Activated CD8-positive, alpha-beta memory T cell treated with anti-CD3 and anti-CD28 coated beads, Interleukin-2, amount 50 U/mL, for 48 hours (primary cell): ENCODE measurements at regions not wholly inside any gene's neighbourhood (a gene's known extent, or its start where the extent isn't known, plus 50 kb on each side); places are given as distances from the start of the nearest gene placed in this dataset.
"Not testable (repeated sequence)": the region's sequence is repeated elsewhere in the genome, so short reads cannot be mapped to it uniquely, and the experiment has no call there.

Source experiments
- DNase-seq: peaks from one replicate; pipeline ENCODE4 v3.0.0-alpha.2; 2020

DNA sequence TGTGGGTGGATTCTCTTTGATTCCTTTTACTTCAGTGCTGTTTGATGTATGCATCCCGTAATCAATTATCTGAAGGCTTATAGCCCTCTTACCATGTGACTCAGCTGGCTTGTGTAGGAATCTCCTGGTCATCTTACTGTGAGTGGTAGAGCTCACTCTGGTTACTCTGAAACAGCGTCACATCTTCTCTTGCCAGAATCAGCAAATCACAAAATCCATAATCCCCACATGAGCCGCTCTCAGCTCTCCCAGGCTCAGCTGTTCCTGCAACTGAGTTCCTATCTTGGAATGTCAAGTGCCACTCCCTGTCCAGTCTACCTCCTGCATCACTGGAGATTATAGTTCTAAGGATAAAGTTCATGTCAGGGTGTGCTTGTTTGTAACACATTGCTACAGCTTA lies 278.0 kb downstream of the FBXO8 start:
- no peak for DNase-seq

DNA sequence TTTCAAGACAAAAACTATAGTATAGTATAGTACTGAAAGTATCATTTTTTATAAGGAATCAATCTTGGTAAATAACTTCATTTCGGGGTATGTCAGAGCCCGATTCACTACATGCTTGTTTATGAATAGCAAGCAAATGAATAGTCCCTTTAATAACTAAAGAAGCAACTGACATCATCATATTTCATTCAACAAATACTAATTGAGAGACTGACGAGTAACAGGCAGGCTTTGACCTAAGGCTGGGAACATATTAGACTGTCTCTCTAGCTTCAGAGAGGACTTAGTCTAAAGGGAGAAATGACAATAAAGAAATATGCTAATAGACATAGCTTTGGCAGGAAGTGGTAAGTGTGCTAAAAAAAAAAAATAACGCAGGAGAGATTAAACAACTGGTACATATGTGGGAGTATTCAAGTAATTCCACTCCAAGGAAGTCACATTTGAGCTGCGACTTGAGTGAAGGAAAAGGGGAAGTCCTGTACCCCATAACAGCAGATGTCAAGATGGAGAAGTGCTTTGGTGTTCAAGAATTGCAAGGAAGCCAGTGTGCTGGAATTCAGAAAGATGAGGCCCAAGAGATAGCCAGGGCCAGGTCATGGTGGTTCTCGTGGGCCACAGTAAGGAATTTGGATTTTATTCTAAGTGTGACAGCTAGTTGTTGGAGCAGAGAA lies 284.9 kb downstream of the FBXO8 start:
- DNase-seq, result no peak

DNA sequence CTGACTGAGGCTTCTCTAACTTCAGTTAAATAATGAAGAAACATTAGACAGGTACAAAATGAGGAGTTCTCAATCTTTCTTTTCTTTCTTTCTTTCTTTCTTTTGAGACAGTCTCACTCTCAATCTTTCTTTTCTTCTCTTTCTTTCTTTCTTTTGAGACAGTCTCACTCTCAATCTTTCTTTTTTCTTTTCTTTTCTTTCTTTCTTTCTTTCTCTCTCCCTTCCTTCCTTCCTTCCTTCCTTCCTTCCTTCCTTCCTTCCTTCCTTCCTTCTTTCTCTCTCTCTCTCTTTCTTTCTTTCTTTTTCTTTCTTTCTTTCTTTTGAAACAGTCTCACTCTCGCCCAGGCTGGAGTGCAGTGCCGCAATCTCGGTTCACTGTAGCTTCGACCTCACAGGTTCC lies 287.7 kb downstream of the FBXO8 start:
- DNase-seq, result not testable (repeated sequence)

DNA sequence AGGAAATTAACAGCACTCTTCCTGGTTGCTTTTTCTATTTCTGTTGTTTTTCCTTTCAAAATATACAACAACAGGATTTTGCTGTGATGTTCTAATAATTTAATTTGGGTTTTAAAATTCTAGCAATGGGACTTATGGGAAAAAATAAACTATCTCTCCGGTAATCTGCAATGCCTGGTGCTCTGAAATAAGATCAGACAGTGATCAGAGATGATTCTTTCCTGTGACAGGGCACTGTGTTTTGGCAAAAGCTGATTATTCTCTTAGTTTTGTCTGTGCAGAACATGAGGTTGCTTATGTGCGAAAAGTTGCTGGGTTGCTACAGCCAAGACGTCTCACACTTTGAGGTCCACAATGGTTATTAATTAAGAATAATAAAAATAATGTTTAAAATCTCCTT lies 291.7 kb downstream of the FBXO8 start:
- DNase-seq, result no peak

DNA sequence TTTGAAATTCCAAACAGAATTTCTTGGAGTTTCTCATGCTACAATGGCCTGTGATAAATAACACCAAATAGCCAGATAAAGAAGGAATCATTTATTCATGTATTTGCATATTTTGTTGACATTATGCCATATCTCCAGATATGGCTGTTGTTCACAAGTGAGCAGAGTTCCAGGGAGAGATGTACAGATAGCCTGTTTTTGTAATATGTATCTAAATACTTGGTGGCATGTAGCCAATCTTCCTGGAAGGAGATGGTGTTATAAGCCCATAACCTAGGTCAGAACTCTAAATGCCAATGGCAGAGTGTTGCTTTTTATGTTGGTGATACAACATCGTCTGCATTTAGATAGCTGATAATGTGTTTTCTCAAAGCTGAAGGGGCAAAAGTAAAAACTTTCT lies 292.2 kb downstream of the FBXO8 start:
- DNase-seq, result no peak

DNA sequence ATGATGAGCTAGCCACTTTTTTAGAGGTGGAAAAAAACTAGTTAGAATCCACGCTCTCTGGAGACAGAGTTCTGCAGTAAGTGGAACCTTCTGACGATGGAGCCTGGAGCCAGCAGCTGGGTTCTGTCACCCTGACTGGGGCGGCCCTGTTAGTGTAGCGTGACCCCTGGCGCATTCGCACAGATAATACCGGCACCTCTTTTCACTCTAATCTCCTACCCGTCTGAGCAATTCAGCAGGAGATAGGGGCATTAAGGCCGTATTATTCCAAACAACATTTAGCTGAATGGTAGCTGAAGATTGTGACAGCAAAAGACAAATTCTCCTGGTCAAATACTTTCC lies 292.6 kb downstream of the FBXO8 start:
- no peak for DNase-seq

DNA sequence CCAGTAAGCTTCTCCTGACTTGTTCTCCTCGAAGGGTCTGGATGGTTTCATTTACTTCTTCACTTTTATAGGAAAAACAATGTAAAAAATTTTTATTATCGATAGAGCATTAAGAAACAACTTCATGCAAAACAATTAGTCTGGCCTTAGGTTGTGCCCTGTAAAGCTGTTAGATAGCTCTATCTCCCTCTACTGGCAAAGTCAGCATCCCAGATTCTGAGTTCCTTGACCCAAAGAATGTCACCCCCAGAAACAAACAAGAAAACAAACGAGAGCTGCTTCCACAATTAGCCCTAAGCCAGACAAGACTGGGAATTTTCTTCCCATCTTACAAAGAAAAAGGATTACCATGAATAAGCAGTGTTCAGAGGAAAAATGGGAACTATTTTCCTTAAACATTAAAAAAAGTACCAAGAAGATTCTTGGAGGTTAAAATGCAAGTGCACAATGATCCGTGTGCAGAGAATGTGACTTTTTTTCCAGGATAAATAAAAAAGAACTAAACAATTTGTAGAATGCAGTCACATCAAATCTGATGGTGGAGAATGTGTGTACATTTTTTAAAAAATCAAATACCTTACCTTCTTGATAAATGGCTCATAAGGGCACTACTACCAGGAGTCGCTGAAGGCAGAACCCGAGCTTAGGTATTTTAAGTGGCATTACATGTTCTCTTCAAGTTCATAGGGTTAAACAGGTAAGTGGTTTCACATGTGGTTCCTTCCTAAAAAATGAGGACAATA lies 293.2 kb downstream of the FBXO8 start:
- no peak for DNase-seq

DNA sequence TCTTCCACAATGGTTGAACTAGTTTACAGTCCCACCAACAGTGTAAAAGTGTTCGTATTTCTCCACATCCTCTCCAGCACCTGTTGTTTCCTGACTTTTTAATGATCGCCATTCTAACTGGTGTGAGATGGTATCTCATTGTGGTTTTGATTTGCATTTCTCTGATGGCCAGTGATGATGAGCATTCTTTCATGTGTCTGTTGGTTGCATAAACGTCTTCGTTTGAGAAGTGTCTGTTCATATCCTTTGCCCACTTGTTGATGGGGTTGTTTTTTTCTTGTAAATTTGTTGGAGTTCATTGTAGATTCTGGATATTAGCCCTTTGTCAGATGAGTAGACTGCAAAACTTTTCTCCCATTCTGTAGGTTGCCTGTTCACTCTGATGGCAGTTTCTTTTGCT lies 319.9 kb downstream of the FBXO8 start:
- not testable (repeated sequence) for DNase-seq

DNA sequence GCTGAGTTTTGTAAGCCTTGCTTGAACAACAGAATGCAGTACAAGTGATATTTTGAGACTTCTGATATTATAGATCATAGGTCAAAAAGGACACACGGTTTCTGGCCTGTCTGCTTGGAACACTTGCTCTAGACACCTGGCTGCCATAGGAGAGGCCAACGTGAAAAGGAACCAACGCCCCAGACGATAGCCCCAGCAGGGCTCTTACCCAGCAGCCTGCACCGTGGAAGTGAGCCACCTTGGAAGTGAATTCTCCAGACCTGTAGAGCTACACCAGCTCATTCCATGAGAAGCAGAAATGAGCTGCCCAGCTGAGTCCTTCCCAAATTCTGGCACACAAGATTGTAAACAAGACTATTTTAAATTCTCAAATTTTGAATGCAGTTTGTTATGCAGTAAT lies 323.1 kb downstream of the FBXO8 start:
- DNase-seq, result no peak

DNA sequence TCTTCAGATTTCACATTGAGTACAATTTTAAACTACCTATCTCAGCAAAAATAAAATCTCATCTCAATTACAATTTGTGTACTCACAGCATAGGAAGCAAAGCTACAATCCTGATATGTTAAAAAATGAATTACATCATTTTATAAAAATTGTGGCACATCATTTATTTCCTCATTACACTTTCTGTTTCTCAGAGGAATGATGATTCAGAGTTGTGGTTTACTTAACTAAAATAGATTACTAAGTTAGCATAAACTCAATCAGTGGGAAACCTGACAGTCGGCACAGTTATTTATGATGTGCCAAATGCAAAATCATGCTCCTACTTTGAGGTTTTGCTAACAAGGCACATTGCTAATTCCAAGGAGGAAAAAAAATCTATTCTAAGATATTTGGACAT lies 325.0 kb downstream of the FBXO8 start:
- DNase-seq, result no peak

DNA sequence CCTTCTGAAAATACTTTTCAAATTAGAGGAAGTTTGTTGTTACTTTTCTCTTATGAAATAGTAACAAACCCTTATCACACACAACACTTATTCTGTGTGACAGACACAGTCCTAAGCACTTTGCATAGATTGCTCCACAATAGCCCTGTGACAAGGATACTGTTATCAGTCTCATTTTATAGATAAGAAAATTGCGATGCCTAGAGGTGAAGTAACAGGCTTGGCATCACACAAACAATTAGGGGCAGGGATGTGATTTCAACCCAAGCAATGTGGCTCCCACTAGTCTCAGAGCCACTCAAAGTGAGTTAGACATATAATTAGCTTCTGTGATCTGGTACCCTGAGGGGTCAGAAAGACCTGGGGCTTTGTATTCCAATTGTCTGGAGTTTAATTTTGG lies 339.9 kb downstream of the FBXO8 start:
- DNase-seq, result no peak

DNA sequence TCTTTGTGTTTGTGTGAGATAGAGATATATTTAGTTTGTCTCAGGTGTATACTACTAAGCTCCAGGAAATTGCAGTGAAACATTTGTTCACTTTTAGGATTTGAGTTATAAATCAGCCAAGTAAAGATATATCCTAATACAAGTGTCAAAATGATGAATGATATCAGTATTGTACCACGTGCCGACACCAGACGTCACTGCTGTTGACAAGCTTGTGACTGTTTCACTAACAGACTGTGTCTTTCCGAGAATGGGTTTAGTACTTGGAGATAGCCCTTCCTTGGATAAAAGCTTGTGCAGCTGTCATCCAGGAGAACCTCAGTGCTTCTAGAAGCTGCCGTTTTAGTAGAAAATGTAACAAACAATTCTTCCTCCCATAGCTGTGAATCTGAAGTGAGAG lies 343.3 kb downstream of the FBXO8 start:
- DNase-seq, result no peak

DNA sequence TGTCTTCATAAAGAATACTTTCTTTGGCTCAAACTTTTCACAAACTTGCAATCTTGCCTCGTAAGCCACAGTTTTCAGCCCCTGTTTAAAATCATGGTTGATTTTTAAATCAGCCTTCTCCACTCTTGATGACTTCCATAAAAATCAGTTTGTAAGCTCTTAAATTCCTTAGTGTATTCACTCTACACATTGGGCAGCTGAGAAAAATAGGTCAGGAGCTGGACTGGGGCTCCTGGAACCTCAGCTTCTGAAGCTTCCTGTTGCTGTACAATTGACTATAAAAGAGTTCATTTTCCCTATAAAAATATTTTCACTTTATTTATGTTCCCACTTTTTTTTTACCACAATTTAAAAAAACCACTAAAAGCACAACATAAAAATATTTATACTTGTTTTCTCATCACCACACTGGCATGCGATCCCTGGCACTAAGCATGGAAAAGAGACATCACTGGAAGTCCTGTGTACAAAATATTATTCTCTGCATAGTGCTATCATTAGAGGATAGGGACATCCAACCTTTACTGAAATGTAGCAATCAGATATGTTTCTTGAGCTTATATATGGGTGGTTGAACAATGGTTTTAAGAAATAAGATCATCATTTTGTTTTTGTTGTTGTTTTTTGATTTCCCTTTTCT lies 345.7 kb downstream of the FBXO8 start:
- DNase-seq, result no peak

DNA sequence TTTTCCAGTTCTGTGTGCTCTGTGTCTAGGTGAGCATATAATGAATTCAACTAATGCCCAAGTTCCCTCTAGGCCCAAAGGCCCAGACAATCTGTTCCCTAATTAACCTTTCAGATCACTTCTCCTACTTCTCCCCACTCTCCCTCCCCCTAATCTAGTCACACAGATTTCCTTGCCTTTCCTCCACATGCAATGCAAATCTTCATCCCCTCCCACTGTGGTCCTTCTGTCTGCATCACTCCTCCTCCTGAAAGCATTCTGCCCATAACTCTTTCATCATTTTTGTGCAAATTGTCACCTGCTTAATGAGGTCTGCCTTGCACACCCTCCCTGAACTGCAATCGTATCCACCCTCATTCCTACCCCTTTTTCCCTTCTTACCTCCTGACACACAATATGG lies 346.6 kb downstream of the FBXO8 start:
- DNase-seq, result no peak

DNA sequence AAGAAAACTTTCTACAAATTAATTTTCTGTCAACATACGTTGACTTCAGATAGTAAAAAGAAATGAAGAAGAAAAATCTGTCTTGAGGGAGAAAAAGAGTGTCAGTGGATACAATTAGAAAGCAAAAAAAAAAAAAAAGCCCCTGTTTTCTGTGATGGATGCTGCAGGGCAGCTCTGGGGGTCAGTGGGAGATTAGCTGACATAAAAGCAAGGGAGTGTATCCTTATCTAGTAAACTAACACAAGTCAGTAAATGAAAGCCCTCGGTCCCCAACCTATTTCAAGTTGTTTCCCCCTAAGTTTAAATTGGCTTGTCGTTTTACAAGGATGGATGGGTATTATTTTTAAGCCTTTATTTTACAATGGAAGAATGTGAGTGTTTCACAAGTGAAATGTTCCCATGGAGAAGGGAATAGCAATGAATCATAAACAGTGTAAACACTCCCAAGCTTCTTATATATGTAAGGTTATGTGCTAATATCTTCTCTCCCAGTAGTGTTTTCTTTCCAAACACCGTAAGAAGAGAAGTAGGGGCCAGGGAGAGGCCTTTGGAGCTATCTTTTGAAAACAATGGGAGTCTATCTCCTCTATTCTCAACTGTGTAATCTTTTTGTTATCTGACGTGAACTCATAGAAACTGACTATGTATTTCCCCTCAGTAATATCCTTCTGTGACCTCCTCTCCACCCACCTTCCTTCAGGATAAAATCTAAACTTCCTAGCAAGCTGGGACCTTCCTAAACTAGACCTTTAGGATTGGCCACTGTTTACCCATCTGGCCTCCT lies 347.7 kb downstream of the FBXO8 start:
- DNase-seq, result no peak

DNA sequence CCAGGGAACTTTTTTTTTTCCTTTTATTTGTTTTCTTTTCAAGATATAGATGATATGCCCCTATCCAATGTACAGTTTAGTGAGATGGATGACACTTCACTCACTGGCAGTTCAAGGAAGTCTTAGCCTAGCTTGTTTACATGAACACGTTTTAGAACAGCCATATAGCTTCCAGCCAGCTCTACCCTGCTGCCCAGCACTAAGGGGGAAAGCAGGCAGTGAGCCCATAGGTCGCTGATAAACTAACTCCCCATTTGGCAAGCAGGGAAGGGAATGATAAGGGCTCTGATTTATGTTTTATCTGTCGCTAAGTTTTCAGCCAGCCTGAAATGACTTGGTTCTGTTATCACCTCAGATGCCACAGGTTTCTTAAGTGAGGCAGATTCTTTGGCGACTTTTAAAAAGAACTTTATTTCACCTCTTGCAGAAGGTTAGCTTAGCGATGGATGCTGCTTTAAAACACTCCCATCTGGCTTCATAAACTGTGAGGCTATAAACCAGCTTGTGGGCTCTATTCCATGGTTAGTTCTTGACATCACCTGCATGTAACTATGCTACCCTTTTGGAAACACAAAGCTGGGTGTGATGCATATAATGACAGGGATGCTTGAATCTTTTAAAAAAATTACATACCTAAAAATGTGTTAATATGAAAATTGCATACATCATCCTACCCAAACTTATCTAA lies 348.4 kb downstream of the FBXO8 start:
- DNase-seq, result no peak

DNA sequence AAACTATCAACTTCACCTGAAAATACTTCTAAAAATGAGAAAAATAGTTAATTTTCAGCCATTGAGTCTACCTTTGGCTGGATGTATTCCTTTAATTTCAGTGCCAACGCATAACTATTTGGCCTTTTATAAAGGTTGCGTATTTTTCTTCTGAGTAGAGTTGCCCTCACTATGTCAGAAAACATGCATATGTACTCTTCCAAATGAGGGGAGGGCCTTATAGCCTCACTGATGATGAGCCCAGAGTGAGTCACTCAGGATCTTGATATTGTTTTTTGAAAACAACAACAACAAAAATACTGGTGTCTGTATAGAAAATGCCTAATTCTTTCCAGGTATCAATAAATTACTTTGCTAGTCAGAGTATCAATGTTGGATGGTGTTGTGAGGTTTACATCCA lies 349.3 kb downstream of the FBXO8 start:
- no peak for DNase-seq

DNA sequence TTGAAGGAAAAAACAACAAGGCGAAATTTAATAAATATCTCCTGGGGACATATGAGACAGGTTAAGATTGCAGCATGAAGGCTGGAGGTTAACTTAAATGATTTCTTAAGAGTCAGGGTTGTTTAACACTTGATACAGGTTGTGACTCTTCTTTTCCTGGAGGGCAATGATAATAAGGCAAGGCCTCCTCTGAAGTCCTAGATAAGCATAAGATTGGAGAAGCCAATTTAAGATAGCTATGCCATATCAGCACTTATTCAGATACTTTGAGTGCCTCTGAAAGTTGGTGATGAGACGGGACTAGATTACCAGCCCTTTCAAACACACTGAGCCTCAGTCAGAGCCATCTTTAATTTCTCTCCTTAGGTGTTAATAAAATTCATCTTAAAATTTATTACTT lies 350.8 kb downstream of the FBXO8 start:
- DNase-seq, result no peak

DNA sequence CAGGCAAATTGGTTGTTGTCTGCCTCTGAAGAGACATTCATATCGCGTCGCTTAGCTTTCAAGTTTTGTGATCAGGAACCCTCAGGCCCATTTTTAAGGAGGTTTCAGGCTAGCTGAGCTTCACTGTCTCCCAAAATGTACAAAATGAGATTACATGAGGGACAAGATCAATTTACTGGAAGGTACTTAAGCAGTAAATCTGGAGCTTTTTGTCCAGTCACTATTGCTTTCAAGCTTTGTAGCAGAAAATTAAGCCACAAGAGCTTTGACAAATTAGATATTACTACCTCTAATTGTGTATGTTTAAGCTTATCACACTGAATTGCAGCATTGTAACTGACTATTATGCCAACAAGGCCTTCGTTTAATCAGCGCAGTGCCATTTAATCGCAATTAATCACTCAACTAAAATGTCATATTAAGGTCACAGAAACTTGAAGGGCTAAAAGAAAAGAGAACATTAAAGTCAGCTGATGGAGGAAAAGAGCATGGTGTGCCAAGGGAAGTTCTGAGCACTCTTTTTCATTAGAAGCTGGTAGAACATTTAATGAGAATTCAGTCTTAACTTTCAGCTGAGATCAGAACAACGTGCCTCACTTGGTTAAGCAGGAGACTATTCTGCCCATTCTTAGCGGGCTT lies 353.0 kb downstream of the FBXO8 start:
- no peak for DNase-seq

DNA sequence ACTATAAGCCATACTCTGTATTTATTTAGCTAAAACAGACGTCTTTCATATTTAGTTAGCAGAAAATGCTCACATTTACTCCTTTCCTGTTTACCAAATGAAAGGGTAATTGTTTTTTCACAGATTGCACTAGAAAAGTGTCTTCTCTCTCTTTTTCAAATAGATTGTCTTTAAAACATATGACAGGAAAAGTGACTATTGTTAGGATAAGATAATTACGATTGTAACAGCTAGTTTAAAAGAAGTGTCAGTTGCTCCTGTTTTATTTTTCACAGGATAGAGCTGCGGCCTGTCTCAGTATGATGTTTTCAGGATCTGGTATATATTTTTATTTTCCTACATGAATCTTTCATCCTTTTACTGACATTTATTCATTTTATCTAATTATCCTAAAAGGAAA lies 353.5 kb downstream of the FBXO8 start:
- no peak for DNase-seq

DNA sequence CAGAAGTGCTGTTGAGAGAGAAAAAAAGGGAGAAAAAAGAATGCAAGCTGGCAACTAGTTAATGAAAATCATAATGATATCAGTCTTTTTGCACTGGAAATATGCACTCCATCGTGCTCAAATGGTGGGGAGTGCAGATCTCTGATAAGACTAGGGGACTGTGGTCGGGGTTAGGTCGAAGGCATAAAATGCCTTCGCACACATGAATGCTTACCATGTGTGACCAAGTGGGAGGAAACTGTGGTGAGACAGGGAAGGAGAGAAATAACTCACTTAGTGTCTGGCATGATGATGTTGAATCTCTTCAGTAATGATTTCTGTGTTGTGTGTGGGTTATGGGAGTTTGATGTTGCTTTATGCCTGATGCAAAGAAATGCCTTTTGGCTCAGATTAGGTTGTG lies 358.9 kb downstream of the FBXO8 start:
- DNase-seq, result no peak

DNA sequence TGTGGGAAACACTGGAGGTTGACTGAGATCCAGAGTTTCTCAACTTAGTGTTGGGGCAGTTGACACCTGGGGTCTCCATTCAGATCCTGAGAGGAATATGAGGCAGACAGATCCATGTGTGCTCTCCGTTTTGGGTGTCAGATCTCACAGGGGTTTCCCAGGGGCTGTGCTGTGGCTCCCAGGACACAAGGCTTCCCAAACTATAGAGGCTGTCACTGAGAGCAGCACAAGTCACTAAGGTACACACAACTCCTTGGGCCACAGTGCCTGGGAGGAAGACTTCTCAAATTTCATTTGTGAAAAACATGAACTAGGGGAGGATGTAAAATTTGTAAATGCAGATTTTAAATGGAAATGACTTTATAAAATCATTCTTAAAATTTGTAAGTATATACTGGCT lies 363.6 kb downstream of the FBXO8 start:
- no peak for DNase-seq

DNA sequence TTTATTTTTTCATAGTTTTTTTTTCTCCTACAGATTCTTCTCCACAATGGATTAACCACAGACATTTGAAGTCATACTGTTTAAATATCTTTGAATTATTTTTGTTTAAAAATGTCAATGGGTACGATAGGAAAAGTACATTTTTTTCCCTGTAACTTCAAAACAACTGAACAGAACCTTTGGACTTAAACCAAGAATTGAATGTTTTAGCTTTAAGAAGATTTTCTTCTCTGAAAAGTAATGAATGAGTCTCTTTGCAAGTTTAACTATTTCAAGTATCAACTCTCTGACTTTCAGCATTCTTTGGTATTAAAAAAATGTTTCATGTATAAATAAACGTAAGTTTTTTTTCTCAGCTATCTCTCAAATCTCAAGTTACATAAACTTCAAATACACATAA lies 364.3 kb downstream of the FBXO8 start:
- no peak for DNase-seq
